Activated B cell treated with CpG ODN at 0.5 μM for 24 hours (primary cell): ENCODE measurements at regions not wholly inside any gene's neighbourhood (a gene's known extent, or its start where the extent isn't known, plus 50 kb on each side); places are given as distances from the start of the nearest gene placed in this dataset.

ENCODE experiments used
- ATAC-seq: fragments of 200-7000 bp; cut with Tn5 transposase; one replicate; pipeline ENCODE4 v1.10.0; 2021; ENCODE audit warnings: low read depth, mild to moderate bottlenecking, moderate library complexity
- CTCF ChIA-PET: fragments of 350-600 bp; sonication (Branson Sonifier 250); formaldehyde crosslinking; loops from one replicate; lab custom pipeline; 2021; ENCODE audit warnings: antibody characterized with exemption; lab: Charles Lee
- POLR2A ChIA-PET: fragments of 350-600 bp; sonication (Branson Sonifier 250); formaldehyde crosslinking; loops from one replicate; lab custom pipeline; 2021; ENCODE audit warnings: antibody characterized with exemption; lab: Charles Lee
- DNase-seq: peaks from one replicate; pipeline ENCODE4 v3.0.0; 2022
- H3K27ac Mint-ChIP-seq: one replicate; pipeline ENCODE4 v1.8.0; 2020; ENCODE audit warnings: mixed read lengths
- H3K27me3 Mint-ChIP-seq: one replicate; pipeline ENCODE4 v1.8.0; 2021; ENCODE audit warnings: mixed read lengths
- H3K36me3 Mint-ChIP-seq: one replicate; pipeline ENCODE4 v1.8.0; 2021; ENCODE audit warnings: low read depth, mixed read lengths
- H3K4me1 Mint-ChIP-seq: one replicate; pipeline ENCODE4 v1.8.0; 2021; ENCODE audit warnings: mixed read lengths
- H3K4me3 Mint-ChIP-seq: one replicate; pipeline ENCODE4 v1.8.0; 2020; ENCODE audit warnings: mild to moderate bottlenecking, mixed read lengths
- H3K9me3 Mint-ChIP-seq: one replicate; pipeline ENCODE4 v1.8.0; 2020; ENCODE audit warnings: mixed read lengths
- intact Hi-C: fragments of 100-400 bp; cut with micrococcal nuclease; formaldehyde crosslinking; loops from one replicate; pipeline ENCODE4 v1.15.1; 2024
- TF ChIP-seq, protein P1 (sequence below): fragments of 200-600 bp; IDR thresholded peaks from one replicate; pipeline ENCODE4 v1.8.0; 2022; ENCODE audit warnings: antibody characterized with exemption, mild to moderate bottlenecking

DNA sequence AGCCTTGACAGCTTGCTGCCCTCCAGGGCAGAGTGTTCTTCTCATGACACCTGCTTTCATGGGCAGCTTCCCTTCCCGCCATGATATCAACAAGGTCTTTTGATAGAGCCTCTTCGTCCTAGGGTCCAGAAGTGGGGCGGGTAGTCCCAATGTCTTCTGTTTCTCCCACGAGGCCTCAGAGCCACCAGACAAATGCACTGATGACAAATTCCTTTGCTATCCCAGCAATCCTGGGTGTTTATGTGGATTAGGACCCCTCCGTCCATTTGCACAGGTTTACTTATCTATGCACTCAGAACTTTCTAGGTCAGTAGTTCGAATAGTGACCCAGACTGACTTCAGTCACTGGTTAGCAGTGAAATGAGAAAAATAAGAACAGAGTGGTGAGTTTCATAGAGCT, 52.6 kb upstream of the PRMT8 start:
- Mint-ChIP-seq H3K4me3 (no peak overlapping the region), H3K36me3 (no peaks in the 10 kb centered on the region), H3K27ac (no peak overlapping the region), H3K4me1 (no peaks in the 10 kb centered on the region), H3K9me3 (no peaks in the 10 kb centered on the region), H3K27me3 (peaks cover 2% of the 10 kb centered on the region)
- DNase-seq, result no peak
- POLR2A ChIA-PET, result no interaction called here
- no peak for ATAC-seq
- CTCF ChIA-PET, result no interaction called here
- TF ChIP-seq, protein P1, sequence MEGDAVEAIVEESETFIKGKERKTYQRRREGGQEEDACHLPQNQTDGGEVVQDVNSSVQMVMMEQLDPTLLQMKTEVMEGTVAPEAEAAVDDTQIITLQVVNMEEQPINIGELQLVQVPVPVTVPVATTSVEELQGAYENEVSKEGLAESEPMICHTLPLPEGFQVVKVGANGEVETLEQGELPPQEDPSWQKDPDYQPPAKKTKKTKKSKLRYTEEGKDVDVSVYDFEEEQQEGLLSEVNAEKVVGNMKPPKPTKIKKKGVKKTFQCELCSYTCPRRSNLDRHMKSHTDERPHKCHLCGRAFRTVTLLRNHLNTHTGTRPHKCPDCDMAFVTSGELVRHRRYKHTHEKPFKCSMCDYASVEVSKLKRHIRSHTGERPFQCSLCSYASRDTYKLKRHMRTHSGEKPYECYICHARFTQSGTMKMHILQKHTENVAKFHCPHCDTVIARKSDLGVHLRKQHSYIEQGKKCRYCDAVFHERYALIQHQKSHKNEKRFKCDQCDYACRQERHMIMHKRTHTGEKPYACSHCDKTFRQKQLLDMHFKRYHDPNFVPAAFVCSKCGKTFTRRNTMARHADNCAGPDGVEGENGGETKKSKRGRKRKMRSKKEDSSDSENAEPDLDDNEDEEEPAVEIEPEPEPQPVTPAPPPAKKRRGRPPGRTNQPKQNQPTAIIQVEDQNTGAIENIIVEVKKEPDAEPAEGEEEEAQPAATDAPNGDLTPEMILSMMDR, result no peak
- intact Hi-C loops, result no loop called here
